H1 (cell line): ENCODE measurements at regions not wholly inside any gene's neighbourhood (a gene's known extent, or its start where the extent isn't known, plus 50 kb on each side); places are given as distances from the start of the nearest gene placed in this dataset.

Source experiments
- CTCF ChIA-PET: fragments of 300-600 bp; sonication (Branson Sonifier 250); formaldehyde crosslinking; loops from one replicate; lab custom pipeline; 2021; ENCODE audit not compliant: partially characterized antibody; lab: Charles Lee
- POLR2A ChIA-PET: fragments of 300-600 bp; sonication (Branson Sonifier 250); formaldehyde crosslinking; loops from one replicate; lab custom pipeline; 2021; ENCODE audit warnings: inconsistent platforms; ENCODE audit not compliant: partially characterized antibody; lab: Charles Lee
- DNase-seq, 2 experiments: peaks; one replicate each; pipeline versions ENCODE4 v3.0.0 to v3.0.0-alpha.2; 2010 to 2022; ENCODE audit warnings: low spot score in 2 of 2, low read depth in 1 of 2, mixed read lengths in 1 of 2
- FAIRE-seq: peaks from 2 replicates; lab custom pipeline; 2011; peaks lifted over from hg19 to GRCh38; lab: Jason Lieb, UNC
- H2AFZ ChIP-seq: 2 replicates; pipeline ENCODE4 v1.8.1; 2012; ENCODE audit warnings: low read length, inconsistent platforms
- H2AK5ac ChIP-seq: 2 replicates; pipeline ENCODE4 v1.6.1; 2013; ENCODE audit warnings: low read depth, low read length
- H2BK120ac ChIP-seq: replicated peaks from 2 replicates; pipeline ENCODE3; 2013; ENCODE audit warnings: low read depth, low read length, inconsistent platforms
- H2BK12ac ChIP-seq: 2 replicates; pipeline ENCODE4 v1.6.1; 2013; ENCODE audit warnings: low read depth, low read length
- H2BK15ac ChIP-seq: 2 replicates; pipeline ENCODE4 v1.6.1; 2013; ENCODE audit warnings: low read length
- H2BK20ac ChIP-seq: 2 replicates; pipeline ENCODE4 v1.6.1; 2013; ENCODE audit warnings: low read length
- H2BK5ac ChIP-seq: 2 replicates; pipeline ENCODE4 v1.6.1; 2013; ENCODE audit warnings: low read depth, low read length
- H3K14ac ChIP-seq: 2 replicates; pipeline ENCODE4 v1.6.1; 2013; ENCODE audit warnings: inconsistent platforms; ENCODE audit not compliant: insufficient read length
- H3K18ac ChIP-seq: 2 replicates; pipeline ENCODE4 v1.6.1; 2013; ENCODE audit warnings: low read length; ENCODE audit errors: extremely low read depth
- H3K23ac ChIP-seq: 2 replicates; pipeline ENCODE4 v1.6.1; 2013; ENCODE audit warnings: inconsistent platforms; ENCODE audit not compliant: insufficient read length
- H3K23me2 ChIP-seq: 2 replicates; pipeline ENCODE4 v1.6.1; 2013; ENCODE audit warnings: low read depth, low read length
- H3K27ac ChIP-seq: 2 replicates; pipeline ENCODE4 v1.6.1; 2011; ENCODE audit warnings: low read depth, low read length, inconsistent platforms
- H3K27me3 ChIP-seq, 4 experiments: replicated peaks in 1 of 4; 1 replicate in 1 of 4; 2 replicates in 3 of 4; pipeline versions ENCODE4 v1.6.1 to v1.8.1; 2011 to 2013; ENCODE audit warnings: low read length in 3 of 4, mild to moderate bottlenecking in 3 of 4, inconsistent platforms in 2 of 4, mixed read lengths in 2 of 4, moderate library complexity in 1 of 4; ENCODE audit not compliant: control insufficient read depth in 3 of 4, insufficient read depth in 3 of 4; ENCODE audit errors: extremely low read depth in 1 of 4
- H3K36me3 ChIP-seq, 4 experiments: 2 replicates each; pipeline versions ENCODE4 v1.6.1 to v1.8.1; 2011 to 2013; ENCODE audit warnings: mild to moderate bottlenecking in 4 of 4, low read length in 3 of 4, moderate library complexity in 2 of 4, control low read depth in 1 of 4, inconsistent platforms in 1 of 4; ENCODE audit not compliant: insufficient read depth in 4 of 4, control insufficient read depth in 2 of 4
- H3K4ac ChIP-seq: replicated peaks from 2 replicates; pipeline ENCODE3; 2013; ENCODE audit warnings: low read length, low read depth, mixed read lengths, inconsistent platforms; ENCODE audit not compliant: insufficient read length
- H3K4me1 ChIP-seq, 4 experiments: replicated peaks in 1 of 4; 1 replicate in 1 of 4; 2 replicates in 3 of 4; pipeline versions ENCODE4 v1.6.1 to v1.8.1; 2011 to 2013; ENCODE audit warnings: low read length in 3 of 4, inconsistent platforms in 2 of 4, mixed read lengths in 1 of 4; ENCODE audit not compliant: insufficient read depth in 4 of 4, control insufficient read depth in 3 of 4
- H3K4me2 ChIP-seq, 2 experiments: 2 replicates each; pipeline versions ENCODE4 v1.6.1 to v1.8.1; 2011 to 2013; ENCODE audit warnings: low read depth in 2 of 2, low read length in 2 of 2, control low read depth in 1 of 2, inconsistent platforms in 1 of 2, mild to moderate bottlenecking in 1 of 2; ENCODE audit not compliant: insufficient read depth in 1 of 2
- H3K4me3 ChIP-seq, 4 experiments: fragments of 200-600, 300-600 bp in 1 of 4; sonication (generic), shearing (Covaris generic), sonication (Bioruptor Twin) in 1 of 4; 2 replicates each; pipeline versions ENCODE4 v1.5.1 to v1.8.1; 2011 to 2016; ENCODE audit warnings: low read length in 4 of 4, low read depth in 3 of 4, control low read depth in 2 of 4, inconsistent platforms in 2 of 4, mild to moderate bottlenecking in 2 of 4, mixed read lengths in 1 of 4, moderate library complexity in 1 of 4; ENCODE audit not compliant: insufficient read depth in 2 of 4; ENCODE audit errors: extremely low read depth in 1 of 4
- H3K56ac ChIP-seq: replicated peaks from 2 replicates; pipeline ENCODE3; 2013; ENCODE audit warnings: low read depth, mild to moderate bottlenecking, mixed read lengths, low read length, inconsistent platforms; ENCODE audit not compliant: insufficient read length
- H3K79me1 ChIP-seq: 2 replicates; pipeline ENCODE4 v1.6.1; 2013; ENCODE audit warnings: low read depth, low read length, control low read depth
- H3K79me2 ChIP-seq, 2 experiments: 2 replicates each; pipeline versions ENCODE4 v1.6.1 to v1.8.1; 2012 to 2013; ENCODE audit warnings: low read length in 2 of 2, mild to moderate bottlenecking in 2 of 2, inconsistent platforms in 1 of 2; ENCODE audit not compliant: insufficient read depth in 2 of 2, control insufficient read depth in 1 of 2
- H3K9ac ChIP-seq, 4 experiments: replicated peaks in 1 of 4; 1 replicate in 1 of 4; 2 replicates in 3 of 4; pipeline versions ENCODE4 v1.6.1 to v1.8.1; 2011 to 2013; ENCODE audit warnings: low read depth in 3 of 4, low read length in 3 of 4, control low read depth in 2 of 4, mild to moderate bottlenecking in 2 of 4, moderate library complexity in 2 of 4, inconsistent platforms in 1 of 4; ENCODE audit errors: extremely low read depth in 1 of 4
- H3K9me3 ChIP-seq, 2 experiments: 2 replicates each; pipeline versions ENCODE4 v1.6.1 to v1.8.1; 2012 to 2013; ENCODE audit warnings: mild to moderate bottlenecking in 2 of 2, moderate library complexity in 2 of 2, control low read depth in 1 of 2, inconsistent platforms in 1 of 2, low read depth in 1 of 2, low read length in 1 of 2, mixed read lengths in 1 of 2; ENCODE audit not compliant: insufficient read depth in 2 of 2
- H4K20me1 ChIP-seq, 2 experiments: replicated peaks in 1 of 2; 2 replicates each; pipeline versions ENCODE3 to v1.8.1; 2011 to 2013; ENCODE audit warnings: inconsistent platforms in 2 of 2, low read length in 2 of 2, mild to moderate bottlenecking in 1 of 2; ENCODE audit not compliant: insufficient read depth in 2 of 2, control insufficient read depth in 1 of 2
- H4K5ac ChIP-seq: 2 replicates; pipeline ENCODE4 v1.6.1; 2013; ENCODE audit warnings: low read length, low read depth, mixed read lengths, inconsistent platforms; ENCODE audit not compliant: insufficient read length
- H4K8ac ChIP-seq: 2 replicates; pipeline ENCODE4 v1.8.0; 2013; ENCODE audit warnings: mild to moderate bottlenecking, moderate library complexity, low read length, inconsistent platforms; ENCODE audit not compliant: insufficient read depth; ENCODE audit errors: extremely low read depth
- H4K91ac ChIP-seq: replicated peaks from 2 replicates; pipeline ENCODE3; 2013; ENCODE audit warnings: low read length, mixed read lengths, inconsistent platforms; ENCODE audit not compliant: insufficient read length
- CBX8 ChIP-seq: fragments of 300-800, 300-1000 bp; sonication (generic); IDR thresholded peaks from 2 replicates; pipeline ENCODE4 v1.7.1; 2016; ENCODE audit warnings: low read depth, low read length, borderline replicate concordance
- CEBPB ChIP-seq: IDR thresholded peaks from 2 replicates; pipeline ENCODE4 v1.6.1; 2012; ENCODE audit warnings: low read depth, low read length
- NRF1 ChIP-seq: IDR thresholded peaks from 2 replicates; pipeline ENCODE4 v1.6.1; 2011; ENCODE audit warnings: mild to moderate bottlenecking, low read depth, low read length, improper control_type of control experiment
- RNF2 ChIP-seq: fragments of 200-900, 300-1000 bp; sonication (generic); IDR thresholded peaks from 2 replicates; pipeline ENCODE4 v1.7.1; 2016; ENCODE audit warnings: borderline replicate concordance, low read depth, mild to moderate bottlenecking, antibody characterized with exemption, low read length; ENCODE audit not compliant: poor library complexity, severe bottlenecking; ENCODE audit errors: missing control alignments
- RXRA ChIP-seq: IDR thresholded peaks from 2 replicates; pipeline ENCODE4 v1.6.1; 2011; ENCODE audit warnings: low read depth, mild to moderate bottlenecking, low read length, moderate library complexity; ENCODE audit not compliant: insufficient read depth
- YY1 ChIP-seq: IDR thresholded peaks from 2 replicates; pipeline ENCODE4 v1.6.1; 2011; ENCODE audit warnings: low read depth, mild to moderate bottlenecking, low read length
- WGBS, 2 experiments: shearing (Covaris generic) in 1 of 2; methylation state at CpG; one replicate each; pipeline versions ENCODE4 v1.1.6 to v1.1.7; 2013 to 2015; ENCODE audit warnings: low lambda C conversion rate in 2 of 2, mixed read lengths in 2 of 2, inconsistent platforms in 1 of 2, low coverage in 1 of 2, missing lambda C conversion rate in 1 of 2; ENCODE audit not compliant: insufficient replicate concordance in 2 of 2, insufficient coverage in 1 of 2, insufficient read length in 1 of 2; ENCODE audit errors: extremely low coverage in 1 of 2, missing lambda C conversion rate in 1 of 2; 5-methylcytosine and 5-hydroxymethylcytosine counted together
- TF ChIP-seq, protein P1 (sequence below): IDR thresholded peaks from 2 replicates; pipeline ENCODE4 v1.6.1; 2012; ENCODE audit warnings: inconsistent platforms
- TF ChIP-seq, protein P2 (sequence below): IDR thresholded peaks from 2 replicates; pipeline ENCODE4 v1.6.1; 2011; ENCODE audit warnings: low read length, improper control_type of control experiment

DNA sequence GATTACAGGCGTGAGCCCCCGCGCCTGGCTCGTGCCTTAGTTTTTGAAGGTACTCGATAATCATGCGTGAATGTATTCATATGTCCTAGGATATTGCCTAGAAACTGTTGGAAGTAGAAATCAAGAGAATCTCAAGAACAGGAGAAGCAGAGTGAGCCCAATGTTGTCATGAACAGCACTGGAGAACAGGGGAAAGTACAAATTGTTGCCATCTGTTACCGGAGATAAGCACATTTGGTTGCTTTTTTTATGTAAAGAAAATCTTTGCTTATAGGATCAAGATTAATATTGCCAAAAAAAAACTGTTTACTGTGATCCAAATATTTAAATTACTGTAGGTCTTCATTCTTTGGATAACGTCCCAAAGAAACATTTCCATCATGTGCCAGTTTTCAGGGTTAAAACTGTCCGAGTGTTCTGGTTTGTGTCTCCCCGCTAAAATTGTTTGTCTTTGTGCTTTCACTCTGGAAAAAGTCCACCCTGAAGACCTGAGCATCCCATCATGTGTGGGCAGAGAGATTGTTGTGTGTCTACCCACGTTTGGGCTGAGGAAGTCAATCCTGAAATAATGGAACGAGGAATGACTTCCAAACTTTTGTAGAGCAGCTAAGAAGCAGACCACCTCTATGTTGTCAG, 95.7 kb upstream of the CELF2 start:
- H3K79me1 ChIP-seq: no peaks in the 10 kb centered on the region
- H3K4me3 ChIP-seq: no peak overlapping the region
- H4K20me1 ChIP-seq: no peaks in the 10 kb centered on the region
- H3K4me1 ChIP-seq: no peaks in the 10 kb centered on the region
- H3K79me2 ChIP-seq: no peaks in the 10 kb centered on the region
- no peak overlapping the region for H2BK20ac ChIP-seq
- POLR2A ChIA-PET: no interaction called here
- H4K91ac ChIP-seq: no peak overlapping the region
- no peak overlapping the region for H3K14ac ChIP-seq
- no peak for FAIRE-seq
- H3K9ac ChIP-seq: no peak overlapping the region
- H2BK15ac ChIP-seq: no peak overlapping the region
- no peak overlapping the region for H2AFZ ChIP-seq
- H3K4me2 ChIP-seq: no peak overlapping the region
- no peaks in the 10 kb centered on the region for H3K27me3 ChIP-seq
- H3K23ac ChIP-seq: no peak overlapping the region
- 91% methylated on average over 12 of the region's 12 CpGs; no CpG with 5 or more reads in 1 of the 2 experiments for WGBS, 2 experiments
- DNase-seq: no peak
- no peaks in the 10 kb centered on the region for H3K9me3 ChIP-seq
- no peak overlapping the region for H2AK5ac ChIP-seq
- no peak overlapping the region for H2BK12ac ChIP-seq
- no peak overlapping the region for H3K4ac ChIP-seq
- no peak overlapping the region for H4K5ac ChIP-seq
- no peak overlapping the region for H3K18ac ChIP-seq
- H3K56ac ChIP-seq: no peak overlapping the region
- no peaks in the 10 kb centered on the region for H3K36me3 ChIP-seq
- H2BK120ac ChIP-seq: no peak overlapping the region
- no peaks in the 10 kb centered on the region; the same call in 1 of the 2 replicates for H3K23me2 ChIP-seq
- no peak overlapping the region for H3K27ac ChIP-seq
- H2BK5ac ChIP-seq: no peak overlapping the region
- CTCF ChIA-PET: no interaction called here
- no peak overlapping the region for H4K8ac ChIP-seq
- TF ChIP-seq NRF1 (no peak), CBX8 (no peak), YY1 (no peak), CEBPB (no peak), RNF2 (no peak), RXRA (no peak)
- TF ChIP-seq, protein P1, sequence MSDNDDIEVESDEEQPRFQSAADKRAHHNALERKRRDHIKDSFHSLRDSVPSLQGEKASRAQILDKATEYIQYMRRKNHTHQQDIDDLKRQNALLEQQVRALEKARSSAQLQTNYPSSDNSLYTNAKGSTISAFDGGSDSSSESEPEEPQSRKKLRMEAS: no peak
- TF ChIP-seq, protein P2, sequence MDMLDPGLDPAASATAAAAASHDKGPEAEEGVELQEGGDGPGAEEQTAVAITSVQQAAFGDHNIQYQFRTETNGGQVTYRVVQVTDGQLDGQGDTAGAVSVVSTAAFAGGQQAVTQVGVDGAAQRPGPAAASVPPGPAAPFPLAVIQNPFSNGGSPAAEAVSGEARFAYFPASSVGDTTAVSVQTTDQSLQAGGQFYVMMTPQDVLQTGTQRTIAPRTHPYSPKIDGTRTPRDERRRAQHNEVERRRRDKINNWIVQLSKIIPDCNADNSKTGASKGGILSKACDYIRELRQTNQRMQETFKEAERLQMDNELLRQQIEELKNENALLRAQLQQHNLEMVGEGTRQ: no peak
